ENCODE measurements at regions not wholly inside any gene's neighbourhood (a gene's known extent, or its start where the extent isn't known, plus 50 kb on each side); places are given as distances from the start of the nearest gene placed in this dataset.
"Not testable (repeated sequence)": the region's sequence is repeated elsewhere in the genome, so short reads cannot be mapped to it uniquely, and the experiment has no call there.

DNA sequence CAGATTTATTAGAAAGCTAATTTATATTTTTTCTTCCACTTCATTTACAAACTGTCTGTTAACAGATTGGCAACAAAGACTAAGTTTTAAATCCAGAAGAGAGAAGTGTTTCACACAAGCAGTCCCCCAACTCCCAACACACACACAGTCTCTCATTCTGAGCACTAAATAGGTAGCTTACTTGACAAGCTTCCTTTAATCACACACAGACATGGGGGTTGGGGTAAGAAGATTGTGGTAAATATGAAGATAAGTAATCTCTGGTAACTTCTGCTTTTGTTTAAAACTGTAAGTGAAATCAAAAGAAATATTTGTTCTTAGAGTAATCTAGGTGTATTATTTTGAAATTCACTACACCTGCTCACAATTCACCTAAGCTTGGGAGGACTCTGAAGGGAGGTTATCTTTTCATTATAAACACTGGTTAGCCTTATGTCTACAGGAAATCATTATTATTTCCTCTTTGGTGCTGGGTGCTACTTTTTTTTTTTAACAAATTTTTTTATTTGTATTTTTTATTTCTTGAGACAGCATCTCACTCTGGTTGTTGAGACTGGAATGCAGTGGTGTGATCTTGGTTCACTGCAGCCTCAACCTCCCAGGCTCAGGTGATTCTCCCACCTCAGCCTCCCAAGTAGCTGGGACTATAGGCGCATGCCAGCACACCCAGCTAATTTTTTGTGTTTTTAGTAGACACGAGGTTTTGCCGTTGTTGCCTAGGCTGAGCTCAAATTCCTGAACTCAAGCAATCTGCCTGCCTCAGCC is 82.1 kb upstream of the ATP12A start:
- TF ChIP-seq, protein P1, sequence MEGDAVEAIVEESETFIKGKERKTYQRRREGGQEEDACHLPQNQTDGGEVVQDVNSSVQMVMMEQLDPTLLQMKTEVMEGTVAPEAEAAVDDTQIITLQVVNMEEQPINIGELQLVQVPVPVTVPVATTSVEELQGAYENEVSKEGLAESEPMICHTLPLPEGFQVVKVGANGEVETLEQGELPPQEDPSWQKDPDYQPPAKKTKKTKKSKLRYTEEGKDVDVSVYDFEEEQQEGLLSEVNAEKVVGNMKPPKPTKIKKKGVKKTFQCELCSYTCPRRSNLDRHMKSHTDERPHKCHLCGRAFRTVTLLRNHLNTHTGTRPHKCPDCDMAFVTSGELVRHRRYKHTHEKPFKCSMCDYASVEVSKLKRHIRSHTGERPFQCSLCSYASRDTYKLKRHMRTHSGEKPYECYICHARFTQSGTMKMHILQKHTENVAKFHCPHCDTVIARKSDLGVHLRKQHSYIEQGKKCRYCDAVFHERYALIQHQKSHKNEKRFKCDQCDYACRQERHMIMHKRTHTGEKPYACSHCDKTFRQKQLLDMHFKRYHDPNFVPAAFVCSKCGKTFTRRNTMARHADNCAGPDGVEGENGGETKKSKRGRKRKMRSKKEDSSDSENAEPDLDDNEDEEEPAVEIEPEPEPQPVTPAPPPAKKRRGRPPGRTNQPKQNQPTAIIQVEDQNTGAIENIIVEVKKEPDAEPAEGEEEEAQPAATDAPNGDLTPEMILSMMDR (IDR thresholded peaks at IDR 0.05) = not testable (repeated sequence)
- not testable (repeated sequence) for TF ChIP-seq EP300, POLR2AphosphoS5, POLR2A (IDR thresholded peaks at IDR 0.05)

Data from stomach (tissue), 4 donors.